ENCODE measurements at regions not wholly inside any gene's neighbourhood (a gene's known extent, or its start where the extent isn't known, plus 50 kb on each side); places are given as distances from the start of the nearest gene placed in this dataset.
A peak's percentile ranks its signal among the peaks of the same experiment; 100 is the strongest.
"Not testable (repeated sequence)": the region's sequence is repeated elsewhere in the genome, so short reads cannot be mapped to it uniquely, and the experiment has no call there.

DNA sequence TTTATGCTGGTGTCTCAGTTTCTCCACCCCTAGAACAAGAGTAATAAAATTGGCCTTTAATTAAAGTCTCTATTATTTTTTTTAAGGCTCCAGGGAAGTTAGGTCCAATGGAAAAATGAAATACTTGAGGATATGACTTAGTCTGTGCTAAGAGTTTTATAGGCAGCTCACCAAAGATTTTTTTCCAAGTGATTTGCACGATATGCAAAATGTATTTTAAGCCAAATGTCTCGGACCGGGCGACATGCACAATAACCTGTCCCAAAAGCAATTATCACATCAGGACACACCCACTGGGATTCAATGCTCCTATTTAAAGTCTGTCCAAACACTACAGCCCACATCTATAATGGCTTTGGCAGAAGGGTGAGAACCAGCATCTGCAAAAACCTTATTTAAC, 136.1 kb upstream of the ANKH start:
- DNase-seq (ENCODE audit: low read depth in 1 of 2, low spot score in 1 of 2) = no peak
- no peak for TF ChIP-seq JUND (IDR thresholded peaks at IDR 0.05; ENCODE audit: low read depth)
- in situ Hi-C loops (cut with HindIII; ENCODE audit: low pct_unique_long_range_greater_than_20kb, low sequenced_read_pairs) = no loop called here

DNA sequence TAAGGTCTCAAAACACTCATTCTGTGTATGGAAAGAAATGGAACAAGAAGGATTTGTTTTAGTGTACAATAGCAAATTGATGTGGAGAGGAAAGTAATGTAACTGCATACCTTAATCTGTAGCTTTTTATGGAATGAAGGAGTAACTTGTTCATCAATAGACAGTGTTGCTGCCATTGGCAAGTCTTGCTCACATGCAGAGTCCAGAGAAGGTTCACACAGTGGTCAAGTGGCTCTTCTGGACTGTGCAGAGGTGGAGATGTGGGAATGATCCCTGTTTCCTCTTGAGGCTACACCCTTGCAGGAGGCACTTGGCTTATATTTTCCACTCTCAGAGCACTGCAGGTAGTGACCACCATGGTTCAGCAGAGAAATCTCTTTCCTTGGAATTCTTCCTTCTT, 132.9 kb upstream of the ANKH start:
- TF ChIP-seq JUND (IDR thresholded peaks at IDR 0.05; ENCODE audit: low read depth) = no peak
- in situ Hi-C loops (cut with HindIII; ENCODE audit: low pct_unique_long_range_greater_than_20kb, low sequenced_read_pairs) = no loop called here
- DNase-seq (ENCODE audit: low read depth in 1 of 2, low spot score in 1 of 2) = no peak

DNA sequence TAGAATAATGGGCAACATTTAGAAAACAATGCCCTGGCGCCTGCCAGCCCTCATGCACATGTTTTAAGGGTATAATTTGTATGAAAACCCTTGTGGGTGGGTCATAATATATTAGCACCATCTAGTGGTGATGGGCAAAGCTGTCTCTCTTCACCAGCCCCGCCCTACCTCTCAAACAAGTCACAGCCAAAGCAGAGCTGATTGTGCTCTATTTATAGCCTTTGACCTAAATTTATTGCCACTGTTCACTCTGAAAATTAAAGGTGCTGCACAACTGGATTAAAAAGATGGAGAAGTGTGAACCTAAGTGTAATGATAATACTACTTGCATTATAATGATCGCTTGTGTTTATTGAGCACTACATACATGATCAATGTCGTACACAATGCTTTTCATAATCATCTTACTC, 131.9 kb upstream of the ANKH start:
- TF ChIP-seq JUND (IDR thresholded peaks at IDR 0.05; ENCODE audit: low read depth) = no peak
- in situ Hi-C loops (cut with HindIII; ENCODE audit: low pct_unique_long_range_greater_than_20kb, low sequenced_read_pairs) = no loop called here
- peak; percentile 58 to 64 for DNase-seq (ENCODE audit: low read depth in 1 of 2, low spot score in 1 of 2)

DNA sequence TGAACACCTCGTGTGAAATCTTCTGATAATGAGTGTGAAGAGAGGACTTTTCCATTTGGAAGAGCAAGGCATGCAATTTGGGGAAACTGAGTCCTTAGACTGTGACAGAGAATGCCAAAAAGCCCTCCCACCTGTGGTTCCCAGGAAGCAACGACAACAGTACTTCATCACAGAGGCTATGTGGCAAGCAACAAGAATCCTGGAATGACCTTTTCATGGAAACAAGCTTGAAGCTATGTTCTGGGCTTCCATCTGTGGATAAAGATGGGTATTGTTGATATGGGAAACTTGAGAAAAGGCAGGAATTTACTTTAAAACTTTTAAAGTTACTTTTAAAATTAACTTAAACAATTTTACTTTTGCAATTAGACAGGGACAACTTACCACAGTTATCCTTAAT, 131.2 kb upstream of the ANKH start:
- in situ Hi-C loops (cut with HindIII; ENCODE audit: low pct_unique_long_range_greater_than_20kb, low sequenced_read_pairs) = no loop called here
- no peak for TF ChIP-seq JUND (IDR thresholded peaks at IDR 0.05; ENCODE audit: low read depth)
- DNase-seq (ENCODE audit: low read depth in 1 of 2, low spot score in 1 of 2) = no peak

DNA sequence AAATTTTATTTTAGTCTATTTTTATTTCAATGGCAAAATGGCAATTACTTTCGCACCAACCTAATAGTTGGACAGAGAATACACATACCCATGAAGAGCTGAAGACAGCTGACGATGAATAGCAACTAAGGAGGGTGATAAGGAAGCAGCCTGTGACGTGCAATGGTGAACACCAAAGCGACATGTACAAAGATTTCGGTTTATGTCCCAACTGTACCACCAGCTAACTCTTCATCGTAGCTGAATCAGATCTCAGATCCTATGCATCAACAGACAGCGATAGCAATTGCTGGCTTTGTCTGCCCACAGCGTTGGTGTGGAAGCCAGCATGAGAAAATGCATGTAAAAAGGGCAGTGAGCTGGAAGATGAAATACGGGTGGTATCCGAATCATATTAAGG, 130.6 kb upstream of the ANKH start:
- DNase-seq (ENCODE audit: low read depth in 1 of 2, low spot score in 1 of 2) = no peak
- in situ Hi-C loops (cut with HindIII; ENCODE audit: low pct_unique_long_range_greater_than_20kb, low sequenced_read_pairs) = no loop called here
- TF ChIP-seq JUND (IDR thresholded peaks at IDR 0.05; ENCODE audit: low read depth) = no peak

DNA sequence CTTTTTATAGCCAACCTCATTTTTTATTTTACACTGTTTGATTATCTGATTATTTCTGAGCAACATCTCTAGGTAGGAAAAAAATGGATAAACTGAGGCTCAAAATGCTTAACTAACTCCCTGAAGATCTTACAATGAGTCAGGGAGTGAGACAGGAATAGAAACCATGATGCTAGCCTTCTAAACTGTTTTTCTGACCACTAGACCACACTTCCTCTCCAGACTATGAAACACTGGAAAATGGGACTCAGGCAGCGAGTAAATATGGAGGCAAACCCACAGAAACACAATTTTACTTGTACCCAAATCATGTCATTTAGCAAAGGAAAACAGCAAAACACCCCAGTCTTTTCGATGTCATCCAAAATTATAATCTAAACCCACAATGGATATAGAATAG, 129.9 kb upstream of the ANKH start:
- in situ Hi-C loops (cut with HindIII; ENCODE audit: low pct_unique_long_range_greater_than_20kb, low sequenced_read_pairs) = no loop called here
- no peak for DNase-seq (ENCODE audit: low read depth in 1 of 2, low spot score in 1 of 2)
- no peak for TF ChIP-seq JUND (IDR thresholded peaks at IDR 0.05; ENCODE audit: low read depth)

DNA sequence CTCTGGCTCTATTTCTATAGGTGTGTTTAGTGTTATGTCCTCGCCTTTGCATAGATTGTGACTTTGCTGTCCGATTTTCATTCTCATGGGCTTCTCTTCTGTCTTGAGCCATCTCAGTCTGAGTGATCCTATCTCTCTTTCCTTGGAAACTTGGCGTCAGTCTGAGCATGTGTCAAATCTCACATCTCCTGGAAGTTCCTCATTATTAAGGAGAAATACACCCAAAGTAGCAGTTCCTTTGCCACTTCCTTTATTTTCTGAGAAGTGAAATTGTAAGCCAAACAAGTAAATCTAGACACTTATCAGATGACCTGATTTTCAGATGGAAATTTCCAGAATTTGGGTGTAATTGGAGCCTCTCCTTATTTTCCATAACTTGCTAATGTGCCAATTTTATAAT, 126.9 kb upstream of the ANKH start:
- in situ Hi-C loops (cut with HindIII; ENCODE audit: low pct_unique_long_range_greater_than_20kb, low sequenced_read_pairs) = no loop called here
- no peak for TF ChIP-seq JUND (IDR thresholded peaks at IDR 0.05; ENCODE audit: low read depth)
- DNase-seq (ENCODE audit: low read depth in 1 of 2, low spot score in 1 of 2) = no peak

DNA sequence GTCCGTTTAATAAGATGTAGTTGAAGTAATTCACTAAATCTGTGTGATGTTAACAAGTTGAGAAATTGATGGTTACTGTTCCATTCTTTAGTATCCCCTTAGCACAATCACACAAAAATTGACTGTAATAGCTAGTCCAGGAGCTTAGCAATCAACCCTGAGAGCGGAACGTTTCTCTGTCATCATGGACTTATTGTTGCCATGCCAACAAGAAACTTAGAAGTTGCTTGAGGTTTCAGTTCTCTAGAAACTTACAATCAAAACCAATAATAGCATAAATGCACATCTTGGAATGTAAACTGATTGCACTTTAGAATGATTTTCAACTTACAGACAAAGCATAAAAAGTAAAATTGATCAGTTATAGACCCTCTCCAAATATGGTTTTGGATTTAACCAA, 125.4 kb upstream of the ANKH start:
- in situ Hi-C loops (cut with HindIII; ENCODE audit: low pct_unique_long_range_greater_than_20kb, low sequenced_read_pairs) = no loop called here
- DNase-seq (ENCODE audit: low read depth in 1 of 2, low spot score in 1 of 2) = no peak
- no peak for TF ChIP-seq JUND (IDR thresholded peaks at IDR 0.05; ENCODE audit: low read depth)

DNA sequence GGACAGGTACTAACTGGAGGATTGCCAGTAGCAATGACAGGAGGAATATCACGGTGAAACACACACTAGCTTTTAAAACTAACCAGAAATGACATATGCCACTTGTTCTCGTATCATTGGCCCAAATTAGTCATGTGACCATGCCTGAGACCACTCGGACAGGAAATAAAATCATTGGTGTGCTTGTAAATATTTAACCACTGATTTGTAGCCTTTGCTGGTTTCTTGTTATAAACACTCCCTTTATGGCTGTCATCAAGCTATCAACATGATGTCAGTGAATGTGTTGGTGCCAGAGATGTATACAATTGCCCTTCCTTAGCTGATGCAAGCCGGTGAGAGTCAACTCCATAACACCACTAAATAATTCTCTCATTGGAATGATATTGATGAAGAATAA, 123.7 kb upstream of the ANKH start:
- no peak for DNase-seq (ENCODE audit: low read depth in 1 of 2, low spot score in 1 of 2)
- in situ Hi-C loops (cut with HindIII; ENCODE audit: low pct_unique_long_range_greater_than_20kb, low sequenced_read_pairs) = no loop called here
- TF ChIP-seq JUND (IDR thresholded peaks at IDR 0.05; ENCODE audit: low read depth) = no peak

DNA sequence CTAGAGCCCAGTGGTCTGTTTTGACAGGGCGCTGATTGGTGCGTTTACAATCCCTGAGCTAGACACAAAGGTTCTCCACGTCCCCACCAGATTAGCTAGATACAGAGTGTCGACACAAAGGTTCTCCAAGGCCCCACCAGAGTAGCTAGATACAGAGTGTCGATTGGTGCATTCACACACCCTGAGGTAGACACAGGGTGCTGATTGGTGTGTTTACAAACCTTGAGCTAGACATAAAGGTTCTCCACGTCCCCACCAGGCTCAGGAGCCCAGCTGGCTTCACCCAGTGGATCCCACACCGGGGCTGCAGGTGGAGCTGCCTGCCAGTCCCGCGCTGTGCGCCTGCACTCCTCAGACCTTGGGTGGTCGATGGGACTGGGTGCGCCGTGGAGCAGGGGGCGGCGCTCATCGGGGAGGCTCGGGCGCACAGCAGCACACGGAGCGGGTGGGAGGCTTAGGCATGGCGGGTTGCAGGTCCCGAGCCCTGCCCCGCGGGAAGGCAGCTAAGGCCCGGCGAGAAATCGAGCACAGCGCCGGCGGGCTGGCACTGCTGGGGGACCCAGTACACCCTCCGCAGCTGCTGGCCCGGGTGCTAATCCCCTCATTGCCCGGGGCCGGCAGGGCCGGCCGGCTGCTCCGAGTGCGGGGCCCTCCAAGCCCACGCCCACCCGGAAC, 122.0 kb upstream of the ANKH start:
- in situ Hi-C loops (cut with HindIII; ENCODE audit: low pct_unique_long_range_greater_than_20kb, low sequenced_read_pairs); DNase-seq (ENCODE audit: low read depth in 1 of 2, low spot score in 1 of 2): not testable (repeated sequence)

DNA sequence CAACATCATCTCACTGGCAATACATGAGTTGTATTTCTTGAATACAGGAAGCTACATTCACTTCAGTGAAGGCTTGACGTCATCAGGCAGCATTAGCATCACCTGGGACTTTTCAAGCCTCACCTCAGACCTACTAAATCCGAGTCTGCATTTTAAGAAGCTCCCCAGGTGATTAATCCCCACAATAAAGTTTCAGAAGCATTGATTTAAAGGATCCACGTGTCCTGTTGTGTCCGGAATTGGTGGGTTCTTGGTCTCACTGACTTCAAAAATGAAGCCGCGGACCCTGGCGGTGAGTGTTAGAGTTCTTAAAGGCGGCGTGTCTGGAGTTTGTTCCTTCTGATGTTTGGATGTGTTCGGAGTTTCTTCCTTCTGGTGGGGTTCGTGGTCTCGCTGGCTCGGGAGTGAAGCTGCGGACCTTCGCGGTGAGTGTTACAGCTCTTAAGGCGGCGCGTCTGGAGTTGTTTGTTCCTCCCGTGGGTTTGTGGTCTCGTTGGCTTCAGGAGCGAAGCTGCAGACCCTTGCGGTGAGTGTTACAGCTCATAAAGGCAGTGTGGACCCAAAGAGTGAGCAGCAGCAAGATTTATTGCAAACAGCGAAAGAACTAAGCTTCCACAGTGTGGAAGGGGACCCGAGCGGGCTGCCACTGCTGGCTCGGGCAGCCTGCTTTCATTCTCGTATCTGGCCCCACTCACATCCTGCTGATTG, 121.3 kb upstream of the ANKH start:
- in situ Hi-C loops (cut with HindIII; ENCODE audit: low pct_unique_long_range_greater_than_20kb, low sequenced_read_pairs); DNase-seq (ENCODE audit: low read depth in 1 of 2, low spot score in 1 of 2): not testable (repeated sequence)

DNA sequence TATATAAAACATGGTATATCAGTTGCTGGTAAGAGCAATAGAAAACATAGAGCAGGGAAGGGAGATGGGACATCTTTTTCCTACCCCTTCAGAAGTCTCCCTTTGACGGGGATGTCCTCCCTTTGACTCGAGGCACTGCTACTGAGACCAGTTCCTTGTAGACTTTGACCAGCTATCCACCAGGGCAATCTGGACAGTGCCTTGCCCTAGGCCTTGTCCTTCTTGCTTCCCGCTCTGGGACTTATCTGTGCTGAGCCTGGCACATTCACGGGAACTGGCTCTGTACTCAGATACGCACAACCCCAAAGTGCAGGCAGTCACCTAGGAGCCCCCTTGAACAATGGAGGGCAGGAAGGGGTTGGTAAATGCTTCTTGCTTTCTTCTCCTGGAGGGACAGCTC, 116.6 kb upstream of the ANKH start:
- TF ChIP-seq JUND (IDR thresholded peaks at IDR 0.05; ENCODE audit: low read depth) = no peak
- in situ Hi-C loops (cut with HindIII; ENCODE audit: low pct_unique_long_range_greater_than_20kb, low sequenced_read_pairs) = no loop called here
- no peak for DNase-seq (ENCODE audit: low read depth in 1 of 2, low spot score in 1 of 2)

DNA sequence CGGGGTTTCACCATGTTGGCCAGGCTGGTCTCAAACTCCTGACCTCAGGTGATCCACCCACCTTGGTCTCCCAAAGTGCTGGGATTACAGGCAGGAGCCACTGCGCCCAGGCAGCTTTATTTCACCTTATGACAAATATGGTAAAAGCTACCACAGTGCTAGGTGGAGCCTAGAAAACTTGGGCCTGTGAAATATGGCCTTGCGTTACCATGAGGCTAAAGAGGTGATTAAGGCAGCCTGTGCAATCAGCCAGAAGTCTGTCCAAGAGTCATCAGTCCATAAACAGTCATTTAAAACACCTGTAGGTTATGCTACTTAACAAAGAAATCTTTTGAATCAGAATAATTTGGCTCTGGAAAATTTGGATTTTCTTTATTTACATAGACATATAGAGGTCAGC, 114.8 kb upstream of the ANKH start:
- no peak for DNase-seq (ENCODE audit: low read depth in 1 of 2, low spot score in 1 of 2)
- no peak for TF ChIP-seq JUND (IDR thresholded peaks at IDR 0.05; ENCODE audit: low read depth)
- in situ Hi-C loops (cut with HindIII; ENCODE audit: low pct_unique_long_range_greater_than_20kb, low sequenced_read_pairs) = no loop called here
